HEK293 (cell line): ENCODE measurements at regions not wholly inside any gene's neighbourhood (a gene's known extent, or its start where the extent isn't known, plus 50 kb on each side); places are given as distances from the start of the nearest gene placed in this dataset.

ENCODE experiments used
- CTCF ChIA-PET: fragments of 350-600 bp; formaldehyde crosslinking; extraction: SDS; loops from one replicate; lab custom pipeline; 2021; ENCODE audit warnings: antibody characterized with exemption; lab: Yijun Ruan, JAX
- POLR2A ChIA-PET: fragments of 300-600 bp; formaldehyde crosslinking; extraction: SDS; loops from one replicate; lab custom pipeline; 2020; ENCODE audit warnings: antibody characterized with exemption, inconsistent platforms; lab: Yijun Ruan, JAX
- H3K27ac ChIP-seq: fragments of 200-500 bp; sonication (Bioruptor generic); 2 replicates; pipeline ENCODE4 v1.5.1; 2014; ENCODE audit warnings: low read depth, low read length, control low read depth, inconsistent platforms; ENCODE audit errors: extremely low read depth
- H3K36me3 ChIP-seq, 2 experiments: fragments of 200-500 bp in 1 of 2; sonication (Bioruptor generic) in 1 of 2; 1 replicate in 1 of 2; 2 replicates in 1 of 2; pipeline ENCODE4 v1.5.1; 2014 to 2017; ENCODE audit warnings: inconsistent platforms in 2 of 2, low read length in 2 of 2; ENCODE audit not compliant: control insufficient read depth in 2 of 2, insufficient read depth in 1 of 2
- H3K4me1 ChIP-seq: fragments of 200-500 bp; sonication (Bioruptor generic); 2 replicates; pipeline ENCODE4 v1.5.1; 2014; ENCODE audit warnings: mild to moderate bottlenecking, low read length, inconsistent platforms; ENCODE audit not compliant: control insufficient read depth, insufficient read depth
- H3K4me3 ChIP-seq: 2 replicates; pipeline ENCODE4 v1.5.1; 2011; ENCODE audit warnings: low read depth, mild to moderate bottlenecking, control low read depth, low read length, moderate library complexity
- H3K9me3 ChIP-seq: fragments of 200-500 bp; sonication (Bioruptor generic); 2 replicates; pipeline ENCODE4 v1.5.1; 2014; ENCODE audit warnings: low read depth, low read length, inconsistent platforms; ENCODE audit not compliant: control insufficient read depth, insufficient read depth
- IKZF3 ChIP-seq: fragments of 450-650 bp; IDR thresholded peaks from 2 replicates; pipeline ENCODE4 v1.5.0; 2018; ENCODE audit warnings: missing biosample characterization, mild to moderate bottlenecking, missing genetic modification characterization, moderate library complexity
- KLF10 ChIP-seq: fragments of 450-650 bp; IDR thresholded peaks from 2 replicates; pipeline ENCODE4 v1.5.1; 2018; ENCODE audit warnings: missing biosample characterization, mild to moderate bottlenecking, missing genetic modification characterization
- KLF7 ChIP-seq: fragments of 450-650 bp; formaldehyde crosslinking; IDR thresholded peaks from 2 replicates; pipeline ENCODE4 v1.5.1; 2016; ENCODE audit warnings: missing biosample characterization, missing genetic modification characterization, borderline replicate concordance
- OVOL3 ChIP-seq: fragments of 450-650 bp; formaldehyde crosslinking; IDR thresholded peaks from 2 replicates; pipeline ENCODE4 v1.5.1; 2016; ENCODE audit warnings: missing biosample characterization, missing genetic modification characterization
- SALL2 ChIP-seq: fragments of 450-650 bp; formaldehyde crosslinking; IDR thresholded peaks from 2 replicates; pipeline ENCODE4 v1.5.0; 2017; ENCODE audit warnings: missing biosample characterization, mild to moderate bottlenecking, missing genetic modification characterization, borderline replicate concordance
- SCRT2 ChIP-seq: fragments of 450-650 bp; formaldehyde crosslinking; IDR thresholded peaks from 2 replicates; pipeline ENCODE4 v1.5.1; 2016; ENCODE audit warnings: missing biosample characterization, missing genetic modification characterization
- ZBTB1 ChIP-seq: fragments of 450-650 bp; formaldehyde crosslinking; IDR thresholded peaks from 2 replicates; pipeline ENCODE4 v1.5.1; 2016; ENCODE audit warnings: missing biosample characterization, missing genetic modification characterization
- ZNF140 ChIP-seq: fragments of 450-650 bp; formaldehyde crosslinking; IDR thresholded peaks from 2 replicates; pipeline ENCODE4 v1.5.1; 2016; ENCODE audit warnings: missing biosample characterization, missing genetic modification characterization
- ZNF174 ChIP-seq: fragments of 450-650 bp; formaldehyde crosslinking; IDR thresholded peaks from 2 replicates; pipeline ENCODE4 v1.5.0; 2017; ENCODE audit warnings: missing biosample characterization, mild to moderate bottlenecking, missing genetic modification characterization
- ZNF248 ChIP-seq: fragments of 450-650 bp; formaldehyde crosslinking; IDR thresholded peaks from 2 replicates; pipeline ENCODE4 v1.5.1; 2017; ENCODE audit warnings: missing biosample characterization, missing genetic modification characterization
- ZNF341 ChIP-seq: fragments of 450-650 bp; formaldehyde crosslinking; IDR thresholded peaks from 2 replicates; pipeline ENCODE4; 2016; ENCODE audit warnings: low read depth, missing biosample characterization, missing genetic modification characterization
- ZNF354C ChIP-seq: fragments of 450-650 bp; formaldehyde crosslinking; IDR thresholded peaks from 2 replicates; pipeline ENCODE4 v1.5.1; 2016; ENCODE audit warnings: missing biosample characterization, missing genetic modification characterization, low read depth, borderline replicate concordance
- ZNF391 ChIP-seq: fragments of 450-650 bp; formaldehyde crosslinking; IDR thresholded peaks from 2 replicates; pipeline ENCODE4 v1.5.1; 2016; ENCODE audit warnings: low read depth, missing biosample characterization, missing genetic modification characterization, borderline replicate concordance
- ZNF423 ChIP-seq: fragments of 450-650 bp; formaldehyde crosslinking; IDR thresholded peaks from 2 replicates; pipeline ENCODE4 v1.5.1; 2016; ENCODE audit warnings: missing biosample characterization, missing genetic modification characterization
- ZNF561 ChIP-seq: fragments of 450-650 bp; IDR thresholded peaks from 2 replicates; pipeline ENCODE4 v1.5.1; 2018; ENCODE audit warnings: missing biosample characterization, missing genetic modification characterization, borderline replicate concordance
- ZNF596 ChIP-seq: fragments of 450-650 bp; IDR thresholded peaks from 2 replicates; pipeline ENCODE4 v1.5.0; 2018; ENCODE audit warnings: missing biosample characterization, mild to moderate bottlenecking, missing genetic modification characterization, moderate library complexity
- ZNF621 ChIP-seq: fragments of 450-650 bp; formaldehyde crosslinking; IDR thresholded peaks from 2 replicates; pipeline ENCODE4 v1.5.1; 2017; ENCODE audit warnings: missing biosample characterization, missing genetic modification characterization
- ZNF624 ChIP-seq: fragments of 450-650 bp; formaldehyde crosslinking; IDR thresholded peaks from 2 replicates; pipeline ENCODE4 v1.5.1; 2017; ENCODE audit warnings: missing biosample characterization, missing genetic modification characterization
- ZNF658 ChIP-seq: fragments of 450-650 bp; formaldehyde crosslinking; IDR thresholded peaks from 2 replicates; pipeline ENCODE4; 2016; ENCODE audit warnings: missing biosample characterization, missing genetic modification characterization
- ZNF76 ChIP-seq: fragments of 450-650 bp; formaldehyde crosslinking; IDR thresholded peaks from 2 replicates; pipeline ENCODE4; 2016; ENCODE audit warnings: low read depth, missing biosample characterization, missing genetic modification characterization, borderline replicate concordance
- ZNF837 ChIP-seq: fragments of 450-650 bp; formaldehyde crosslinking; IDR thresholded peaks from 2 replicates; pipeline ENCODE4 v1.5.1; 2016; ENCODE audit warnings: missing biosample characterization, missing genetic modification characterization
- TF ChIP-seq, protein P1 (sequence below): fragments of 450-650 bp; formaldehyde crosslinking; IDR thresholded peaks from 2 replicates; pipeline ENCODE4 v1.5.1; 2017; ENCODE audit warnings: missing biosample characterization, missing genetic modification characterization
- TF ChIP-seq, protein P2 (sequence below): fragments of 450-650 bp; formaldehyde crosslinking; IDR thresholded peaks from 2 replicates; pipeline ENCODE4 v1.5.1; 2016; ENCODE audit warnings: missing biosample characterization, missing genetic modification characterization, borderline replicate concordance
- TF ChIP-seq, protein P3 (sequence below): fragments of 450-650 bp; formaldehyde crosslinking; IDR thresholded peaks from 2 replicates; pipeline ENCODE4 v1.5.1; 2016; ENCODE audit warnings: missing biosample characterization, missing genetic modification characterization, low read depth

DNA sequence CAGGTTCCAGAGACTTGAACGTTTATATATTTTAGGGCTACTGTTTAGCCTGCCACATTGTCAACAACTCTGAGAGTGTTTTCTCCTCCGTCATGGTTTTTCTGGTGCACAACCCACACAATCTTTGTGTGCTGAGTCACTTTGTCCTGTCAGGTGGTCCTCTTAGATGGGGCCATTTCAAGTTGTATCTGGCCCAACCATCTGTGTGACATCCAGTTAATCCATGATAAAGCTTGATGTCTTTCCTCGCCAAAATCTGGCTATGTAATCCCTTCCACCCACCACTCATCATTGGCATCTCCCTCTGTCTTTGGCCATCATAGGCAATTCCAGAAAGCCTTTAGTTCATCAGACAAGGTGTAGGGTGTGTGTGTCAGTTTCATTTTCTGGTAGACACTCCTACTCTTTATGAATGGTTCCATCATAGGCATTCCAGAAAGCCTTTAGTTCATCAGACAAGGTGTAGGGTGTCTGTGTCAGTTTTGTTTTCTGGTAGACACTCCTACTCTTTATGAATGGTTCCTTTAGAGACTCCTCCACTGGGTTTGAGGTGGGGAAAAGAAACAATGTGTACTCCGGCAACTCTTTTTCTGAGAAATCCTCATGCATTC, 282.0 kb upstream of the ACTBL2 start:
- ChIA-PET CTCF (no interaction called here), POLR2A (no interaction called here)
- Histone ChIP-seq H3K4me3 (no peak overlapping the region), H3K9me3 (no peaks in the 10 kb centered on the region), H3K27ac (no peak overlapping the region), H3K36me3 (no peaks in the 10 kb centered on the region), H3K4me1 (no peaks in the 10 kb centered on the region)
- no peak for TF ChIP-seq ZNF248 (tag by site-specific recombination)
- no peak for TF ChIP-seq IKZF3 (tag by site-specific recombination)
- TF ChIP-seq ZBTB1 = no peak
- no peak for TF ChIP-seq ZNF140 (tag by site-specific recombination)
- TF ChIP-seq KLF10 (tag by site-specific recombination) = no peak
- no peak for TF ChIP-seq ZNF341
- TF ChIP-seq ZNF624 (tag by site-specific recombination) = no peak
- TF ChIP-seq ZNF596 = no peak
- no peak for TF ChIP-seq ZNF391 (tag by site-specific recombination)
- TF ChIP-seq ZNF561 (tag by site-specific recombination) = no peak
- TF ChIP-seq, protein P1, sequence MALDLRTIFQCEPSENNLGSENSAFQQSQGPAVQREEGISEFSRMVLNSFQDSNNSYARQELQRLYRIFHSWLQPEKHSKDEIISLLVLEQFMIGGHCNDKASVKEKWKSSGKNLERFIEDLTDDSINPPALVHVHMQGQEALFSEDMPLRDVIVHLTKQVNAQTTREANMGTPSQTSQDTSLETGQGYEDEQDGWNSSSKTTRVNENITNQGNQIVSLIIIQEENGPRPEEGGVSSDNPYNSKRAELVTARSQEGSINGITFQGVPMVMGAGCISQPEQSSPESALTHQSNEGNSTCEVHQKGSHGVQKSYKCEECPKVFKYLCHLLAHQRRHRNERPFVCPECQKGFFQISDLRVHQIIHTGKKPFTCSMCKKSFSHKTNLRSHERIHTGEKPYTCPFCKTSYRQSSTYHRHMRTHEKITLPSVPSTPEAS (tag by site-specific recombination) = no peak
- no peak for TF ChIP-seq ZNF174
- no peak for TF ChIP-seq ZNF76 (tag by site-specific recombination)
- no peak for TF ChIP-seq SCRT2 (tag by site-specific recombination)
- no peak for TF ChIP-seq ZNF354C (tag by site-specific recombination)
- TF ChIP-seq, protein P2, sequence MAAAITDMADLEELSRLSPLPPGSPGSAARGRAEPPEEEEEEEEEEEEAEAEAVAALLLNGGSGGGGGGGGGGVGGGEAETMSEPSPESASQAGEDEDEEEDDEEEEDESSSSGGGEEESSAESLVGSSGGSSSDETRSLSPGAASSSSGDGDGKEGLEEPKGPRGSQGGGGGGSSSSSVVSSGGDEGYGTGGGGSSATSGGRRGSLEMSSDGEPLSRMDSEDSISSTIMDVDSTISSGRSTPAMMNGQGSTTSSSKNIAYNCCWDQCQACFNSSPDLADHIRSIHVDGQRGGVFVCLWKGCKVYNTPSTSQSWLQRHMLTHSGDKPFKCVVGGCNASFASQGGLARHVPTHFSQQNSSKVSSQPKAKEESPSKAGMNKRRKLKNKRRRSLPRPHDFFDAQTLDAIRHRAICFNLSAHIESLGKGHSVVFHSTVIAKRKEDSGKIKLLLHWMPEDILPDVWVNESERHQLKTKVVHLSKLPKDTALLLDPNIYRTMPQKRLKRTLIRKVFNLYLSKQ (tag by site-specific recombination) = no peak
- no peak for TF ChIP-seq OVOL3
- TF ChIP-seq ZNF837 = no peak

DNA sequence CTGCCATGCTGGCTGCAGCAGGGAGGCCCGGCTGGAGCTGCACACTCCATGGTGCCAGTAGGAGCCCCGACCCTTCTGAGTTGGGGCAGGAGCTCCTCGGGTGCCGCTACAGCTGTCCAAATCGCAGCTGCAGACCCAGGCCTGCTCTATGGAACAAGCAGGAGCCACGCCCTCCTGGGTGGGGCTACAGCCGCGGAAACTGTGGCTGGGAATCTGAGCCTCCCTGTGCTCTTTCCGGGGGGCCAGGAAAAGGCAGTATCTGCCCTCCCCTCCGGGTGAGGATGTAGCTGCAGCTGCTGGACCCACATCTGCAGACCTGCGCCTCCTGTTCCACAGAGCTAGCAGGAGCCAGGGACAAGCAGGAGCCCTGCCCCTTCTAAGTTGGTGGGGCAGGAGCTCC, 278.9 kb upstream of the ACTBL2 start:
- ChIA-PET POLR2A (no interaction called here), CTCF (interaction anchor here (0.6 to 1.0 kb wide), 2 partner anchors 10 to 18 kb away, joined by 3 to 4 read pairs; no protein-coding TSS in a partner anchor)
- no peaks in the 10 kb centered on the region for H3K9me3 ChIP-seq
- no peaks in the 10 kb centered on the region for H3K36me3 ChIP-seq
- TF ChIP-seq ZNF621 (tag by site-specific recombination) (no peak), KLF7 (tag by site-specific recombination) (no peak), ZNF423 (tag by site-specific recombination) (no peak), ZNF658 (tag by site-specific recombination) (no peak), SALL2 (tag by site-specific recombination) (no peak)
- TF ChIP-seq, protein P1 (tag by site-specific recombination) = no peak
- TF ChIP-seq, protein P3, sequence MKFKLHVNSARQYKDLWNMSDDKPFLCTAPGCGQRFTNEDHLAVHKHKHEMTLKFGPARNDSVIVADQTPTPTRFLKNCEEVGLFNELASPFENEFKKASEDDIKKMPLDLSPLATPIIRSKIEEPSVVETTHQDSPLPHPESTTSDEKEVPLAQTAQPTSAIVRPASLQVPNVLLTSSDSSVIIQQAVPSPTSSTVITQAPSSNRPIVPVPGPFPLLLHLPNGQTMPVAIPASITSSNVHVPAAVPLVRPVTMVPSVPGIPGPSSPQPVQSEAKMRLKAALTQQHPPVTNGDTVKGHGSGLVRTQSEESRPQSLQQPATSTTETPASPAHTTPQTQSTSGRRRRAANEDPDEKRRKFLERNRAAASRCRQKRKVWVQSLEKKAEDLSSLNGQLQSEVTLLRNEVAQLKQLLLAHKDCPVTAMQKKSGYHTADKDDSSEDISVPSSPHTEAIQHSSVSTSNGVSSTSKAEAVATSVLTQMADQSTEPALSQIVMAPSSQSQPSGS = no peak
- no peaks in the 10 kb centered on the region for H3K4me1 ChIP-seq
- no peak overlapping the region for H3K4me3 ChIP-seq
- H3K27ac ChIP-seq = no peak overlapping the region
